ENCODE measurements at regions not wholly inside any gene's neighbourhood (a gene's known extent, or its start where the extent isn't known, plus 50 kb on each side); places are given as distances from the start of the nearest gene placed in this dataset.

DNA sequence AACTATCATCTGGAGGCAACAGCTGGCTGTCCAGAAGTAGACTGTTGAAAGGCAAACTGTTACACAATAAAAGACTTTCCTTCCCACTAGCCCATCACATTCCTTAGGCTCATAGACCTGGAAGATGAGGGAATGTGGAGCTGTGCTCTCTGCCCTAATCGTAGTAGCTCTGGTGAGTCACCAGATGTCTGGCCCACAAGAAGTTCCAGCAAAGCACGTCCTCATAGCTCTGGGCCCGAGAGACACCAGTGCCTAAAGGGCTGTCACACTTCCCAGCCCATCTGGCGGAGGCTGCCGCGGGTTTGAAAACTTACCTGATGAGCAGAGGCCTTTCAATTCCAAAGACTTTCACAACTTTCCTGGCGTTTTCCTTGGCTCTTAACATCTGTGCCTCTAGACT lies 81.7 kb upstream of the STOX2 start:
- TF ChIP-seq YY1 (IDR thresholded peaks at IDR 0.05; ENCODE audit: insufficient read depth, insufficient read length), result no peak
- no peak for TF ChIP-seq ZNF274 (IDR thresholded peaks at IDR 0.05; ENCODE audit: low read depth, low read length)

Measured in NT2/D1 (cell line).